Muscle of leg (tissue), 3 donors: ENCODE measurements at regions not wholly inside any gene's neighbourhood (a gene's known extent, or its start where the extent isn't known, plus 50 kb on each side); places are given as distances from the start of the nearest gene placed in this dataset.
"Not testable (repeated sequence)": the region's sequence is repeated elsewhere in the genome, so short reads cannot be mapped to it uniquely, and the experiment has no call there.

Experiments used
- DNase-seq: peaks from one replicate; pipeline ENCODE4 v3.0.0; 2013
- H3K27ac ChIP-seq: one replicate; pipeline ENCODE4 v1.5.1; 2013; ENCODE audit warnings: mild to moderate bottlenecking, low read length, control low read depth
- H3K27me3 ChIP-seq: one replicate; pipeline ENCODE4 v1.6.1; 2013; ENCODE audit warnings: low read length; ENCODE audit not compliant: control insufficient read depth, insufficient read depth
- H3K36me3 ChIP-seq: one replicate; pipeline ENCODE4 v1.6.1; 2013; ENCODE audit warnings: low read length; ENCODE audit not compliant: control insufficient read depth, insufficient read depth
- H3K4me1 ChIP-seq: one replicate; pipeline ENCODE4 v1.6.1; 2013; ENCODE audit warnings: low read length; ENCODE audit not compliant: control insufficient read depth, insufficient read depth
- H3K4me3 ChIP-seq: one replicate; pipeline ENCODE4 v1.5.1; 2013; ENCODE audit warnings: low read length, control low read depth
- H3K9me3 ChIP-seq: replicated peaks from 2 replicates; pipeline ENCODE4 v1.6.1; 2013; ENCODE audit warnings: low read depth, low read length; ENCODE audit not compliant: control insufficient read depth
- WGBS: methylation state at CpG from one replicate; pipeline ENCODE4 v1.1.5; 2013; ENCODE audit warnings: missing lambda C conversion rate; ENCODE audit not compliant: insufficient coverage; 5-methylcytosine and 5-hydroxymethylcytosine counted together

DNA sequence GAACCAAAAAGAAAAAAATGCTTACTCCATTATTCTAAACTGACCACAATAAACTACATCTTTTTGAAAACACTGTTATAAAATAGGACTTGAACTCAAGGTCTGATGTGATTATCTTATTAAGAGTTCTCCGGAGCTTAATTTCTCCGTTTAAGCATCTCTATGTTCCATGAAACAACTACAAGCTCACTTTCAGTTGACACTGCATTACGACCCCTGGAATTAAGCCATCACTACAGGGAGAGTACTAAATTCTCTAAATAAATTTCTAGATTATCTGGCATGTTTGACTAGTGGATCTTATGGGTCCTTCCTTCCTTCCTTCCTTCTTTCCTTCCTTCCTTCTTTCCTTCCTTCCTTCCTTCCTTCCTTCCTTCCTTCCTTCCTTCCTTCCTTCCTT, 249.0 kb downstream of the IKZF2 start:
- Histone ChIP-seq H3K9me3 (no peaks in the 10 kb centered on the region), H3K36me3 (no peaks in the 10 kb centered on the region), H3K27me3 (no peaks in the 10 kb centered on the region), H3K4me1 (no peaks in the 10 kb centered on the region), H3K4me3 (no peak overlapping the region), H3K27ac (no peak overlapping the region)
- no peak for DNase-seq
- no CpG with 5 or more reads among the region's 3 CpGs for WGBS

DNA sequence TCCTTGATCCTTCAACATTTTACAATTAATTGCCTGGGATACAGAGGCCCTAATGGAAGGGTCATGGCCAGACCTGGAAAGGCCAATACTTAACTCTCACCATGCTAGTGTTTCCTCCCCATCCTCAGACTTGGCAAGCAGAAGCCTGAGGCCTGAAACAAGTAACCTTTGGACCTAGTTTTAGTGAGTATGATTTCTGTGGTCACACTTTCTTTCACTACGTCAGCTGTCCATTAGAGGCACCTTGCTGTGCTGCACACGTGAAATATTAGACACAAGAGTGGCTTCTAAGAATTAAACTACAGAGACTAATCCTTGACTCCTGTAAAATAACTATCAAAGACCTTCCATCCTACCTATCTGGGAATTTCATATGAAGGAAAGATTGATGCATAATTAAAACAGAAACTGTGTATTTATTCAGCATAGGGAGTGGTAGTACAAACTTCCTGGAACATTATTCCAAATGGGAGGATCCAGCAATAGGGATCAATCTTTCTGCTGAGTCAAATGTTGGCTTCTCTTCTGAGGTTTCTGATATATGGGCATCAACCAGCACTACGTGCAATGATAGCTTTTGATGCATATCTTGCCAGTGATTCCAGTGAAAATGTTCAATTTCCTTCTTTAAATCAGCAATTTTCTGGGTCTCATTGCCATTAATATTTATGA, 249.7 kb downstream of the IKZF2 start:
- no peaks in the 10 kb centered on the region for H3K4me1 ChIP-seq
- H3K4me3 ChIP-seq, result no peak overlapping the region
- H3K27ac ChIP-seq, result no peak overlapping the region
- DNase-seq, result no peak
- no CpG with 5 or more reads among the region's 3 CpGs for WGBS
- H3K27me3 ChIP-seq, result no peaks in the 10 kb centered on the region
- H3K36me3 ChIP-seq, result no peaks in the 10 kb centered on the region
- H3K9me3 ChIP-seq, result no peaks in the 10 kb centered on the region

DNA sequence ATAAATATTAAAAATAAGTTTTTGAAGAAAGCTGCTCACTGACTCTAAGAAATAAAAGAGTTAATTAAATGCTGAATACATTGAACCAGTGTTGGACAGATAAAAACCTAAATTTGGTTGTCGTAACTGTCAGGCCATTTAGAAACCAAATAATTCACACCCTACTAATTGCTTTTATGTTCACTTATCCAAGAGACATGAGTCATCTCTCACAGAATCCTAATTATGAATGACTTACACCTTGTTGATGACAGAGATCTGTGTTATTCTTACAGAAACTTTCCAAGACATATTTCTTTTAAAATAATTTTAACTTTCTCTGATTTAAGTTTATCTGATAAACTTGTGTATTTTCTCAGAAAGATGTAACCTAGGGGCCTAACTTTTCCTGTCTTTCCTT, 250.7 kb downstream of the IKZF2 start:
- no CpG with 5 or more reads among the region's 1 CpG for WGBS
- H3K9me3 ChIP-seq, result no peaks in the 10 kb centered on the region
- H3K36me3 ChIP-seq, result no peaks in the 10 kb centered on the region
- H3K27me3 ChIP-seq, result no peaks in the 10 kb centered on the region
- no peak overlapping the region for H3K4me3 ChIP-seq
- no peak for DNase-seq
- H3K4me1 ChIP-seq, result no peaks in the 10 kb centered on the region
- no peak overlapping the region for H3K27ac ChIP-seq

DNA sequence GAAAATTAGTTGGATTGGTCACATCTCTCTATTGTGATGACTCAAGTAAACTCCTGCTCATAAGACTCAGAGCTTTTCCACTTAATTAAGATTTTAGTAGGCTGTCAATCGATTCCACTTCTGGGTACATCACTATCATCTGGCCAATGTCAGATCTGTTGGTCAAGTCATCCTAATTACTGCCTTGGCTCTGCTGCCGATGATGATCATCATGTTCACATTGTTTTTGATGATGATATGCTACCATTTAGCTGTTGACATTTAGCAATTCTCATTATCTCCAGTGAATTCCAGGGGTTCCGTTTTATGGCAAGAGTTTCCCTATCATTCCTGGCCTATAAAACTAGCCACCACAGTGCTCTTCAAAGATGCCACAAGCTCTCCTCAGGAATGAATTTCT, 253.4 kb downstream of the IKZF2 start:
- no peak overlapping the region for H3K27ac ChIP-seq
- H3K36me3 ChIP-seq, result no peaks in the 10 kb centered on the region
- no peaks in the 10 kb centered on the region for H3K27me3 ChIP-seq
- peaks cover 2% of the 10 kb centered on the region for H3K4me1 ChIP-seq
- no peaks in the 10 kb centered on the region for H3K9me3 ChIP-seq
- no peak for DNase-seq
- no peak overlapping the region for H3K4me3 ChIP-seq
- WGBS, result 100% methylated on average over 1 of the region's 3 CpGs

DNA sequence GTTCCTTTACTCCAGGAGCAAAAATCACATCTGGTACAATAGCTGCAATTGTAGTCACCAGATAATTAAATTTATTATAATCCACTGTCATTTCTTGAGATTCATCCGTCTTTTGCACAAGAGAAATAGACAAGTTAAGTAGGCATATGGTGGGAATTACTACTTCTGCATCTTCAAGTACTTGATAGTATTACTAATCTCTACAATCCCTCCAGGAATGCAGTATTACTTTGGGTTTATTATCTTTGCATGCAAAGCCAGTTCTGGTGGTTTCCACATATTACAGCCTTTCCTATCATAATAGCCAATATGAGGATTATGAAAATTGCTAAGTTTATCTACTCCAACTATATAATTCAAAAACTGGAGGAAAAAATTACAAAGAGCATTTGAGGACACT, 254.1 kb downstream of the IKZF2 start:
- Histone ChIP-seq H3K4me3 (no peak overlapping the region), H3K36me3 (no peaks in the 10 kb centered on the region), H3K27ac (no peak overlapping the region), H3K27me3 (no peaks in the 10 kb centered on the region), H3K4me1 (peaks cover 2% of the 10 kb centered on the region), H3K9me3 (no peaks in the 10 kb centered on the region)
- WGBS, result no CpG with 5 or more reads among the region's 1 CpG
- DNase-seq, result no peak

DNA sequence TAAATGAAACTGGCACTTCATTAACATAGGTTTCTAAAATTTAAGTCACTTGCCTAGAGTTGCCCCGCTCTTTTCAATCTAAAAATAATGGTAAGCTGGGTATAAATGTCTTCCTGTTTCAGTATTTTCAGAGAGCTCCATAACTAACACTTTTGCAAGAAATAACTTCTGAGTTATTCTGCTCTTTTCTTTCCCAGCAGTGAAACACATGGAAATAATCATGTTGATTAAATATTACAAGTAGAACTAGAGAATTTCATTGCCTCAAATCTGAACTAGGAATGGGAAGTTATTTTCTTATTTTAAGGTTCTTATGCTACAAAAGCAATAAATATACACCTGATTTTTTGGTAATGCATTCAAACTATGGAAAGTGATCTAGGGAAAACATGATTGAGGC, 257.4 kb downstream of the IKZF2 start:
- no peak overlapping the region for H3K27ac ChIP-seq
- no peak overlapping the region for H3K4me3 ChIP-seq
- peaks cover 2% of the 10 kb centered on the region for H3K4me1 ChIP-seq
- no CpG with 5 or more reads among the region's 1 CpG for WGBS
- no peaks in the 10 kb centered on the region for H3K27me3 ChIP-seq
- DNase-seq, result peak; percentile 11
- no peaks in the 10 kb centered on the region for H3K36me3 ChIP-seq
- H3K9me3 ChIP-seq, result no peaks in the 10 kb centered on the region

DNA sequence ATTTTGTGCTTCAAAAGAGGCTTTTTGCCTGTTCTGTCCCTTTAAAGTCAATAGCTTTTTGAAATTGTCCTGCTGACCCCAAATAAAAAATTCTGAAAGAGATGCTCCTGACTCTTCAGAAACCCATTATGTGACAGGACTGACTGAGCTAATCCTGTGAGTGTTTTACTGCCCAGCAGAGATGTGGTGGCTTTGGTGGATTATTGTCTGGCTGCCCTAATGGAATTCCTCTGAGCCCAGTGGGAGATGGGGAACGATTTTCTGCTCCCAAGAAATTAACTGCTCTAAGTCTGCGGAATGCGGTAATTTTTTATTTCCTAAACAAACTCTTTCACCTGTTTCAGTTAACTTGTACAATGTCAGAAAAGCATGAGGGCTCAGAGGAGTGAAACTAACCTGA, 258.2 kb downstream of the IKZF2 start:
- peak; percentile 25 for DNase-seq
- Histone ChIP-seq H3K4me3 (no peak overlapping the region), H3K4me1 (peaks cover 2% of the 10 kb centered on the region), H3K27me3 (no peaks in the 10 kb centered on the region), H3K27ac (no peak overlapping the region), H3K9me3 (no peaks in the 10 kb centered on the region), H3K36me3 (no peaks in the 10 kb centered on the region)
- no CpG with 5 or more reads among the region's 3 CpGs for WGBS

DNA sequence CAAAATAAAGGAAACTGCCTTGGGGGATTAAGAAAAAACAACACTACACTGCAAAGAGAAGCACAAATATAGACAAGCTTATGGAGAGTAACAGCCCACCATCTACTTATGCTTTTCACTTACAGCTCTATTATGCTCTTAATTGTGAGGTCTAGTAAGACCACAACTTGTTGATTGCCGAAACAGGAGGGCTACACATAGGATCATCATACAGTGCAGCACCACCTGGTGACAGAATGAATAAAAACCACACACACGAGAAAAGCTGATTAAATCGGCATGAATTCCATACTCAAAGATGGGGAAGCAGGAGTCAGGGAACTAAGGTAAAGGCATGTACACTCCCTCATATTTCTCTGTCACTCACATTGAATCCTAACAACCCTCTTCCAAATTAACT, 259.2 kb downstream of the IKZF2 start:
- no peak overlapping the region for H3K4me3 ChIP-seq
- no peaks in the 10 kb centered on the region for H3K27me3 ChIP-seq
- no peak overlapping the region for H3K27ac ChIP-seq
- no peaks in the 10 kb centered on the region for H3K36me3 ChIP-seq
- peaks cover 2% of the 10 kb centered on the region for H3K4me1 ChIP-seq
- peak; percentile 13 for DNase-seq
- no CpG with 5 or more reads among the region's 3 CpGs for WGBS
- no peaks in the 10 kb centered on the region for H3K9me3 ChIP-seq

DNA sequence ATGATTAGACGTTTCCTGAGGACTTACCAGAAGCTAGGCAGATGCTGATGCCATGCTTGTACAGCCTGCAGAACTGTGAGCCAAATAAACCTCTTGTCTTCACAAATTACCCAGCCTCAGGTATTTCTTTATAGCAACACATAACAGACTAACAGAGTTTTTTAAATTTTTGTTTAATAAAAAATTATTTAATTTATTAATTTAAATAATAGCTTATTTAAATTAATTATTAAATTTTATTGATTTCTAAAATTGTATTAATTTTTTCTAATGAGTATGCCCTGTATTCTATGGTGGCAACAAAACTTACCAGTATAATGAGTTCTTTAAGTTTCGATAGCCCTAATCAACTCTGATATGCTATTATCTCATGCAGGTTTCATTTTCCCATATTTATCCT, 259.8 kb downstream of the IKZF2 start:
- H3K27ac ChIP-seq, result no peak overlapping the region
- no peaks in the 10 kb centered on the region for H3K27me3 ChIP-seq
- DNase-seq, result no peak
- no peaks in the 10 kb centered on the region for H3K9me3 ChIP-seq
- no peaks in the 10 kb centered on the region for H3K36me3 ChIP-seq
- 50% methylated on average over 1 of the region's 2 CpGs for WGBS
- H3K4me1 ChIP-seq, result peaks cover 2% of the 10 kb centered on the region
- no peak overlapping the region for H3K4me3 ChIP-seq

DNA sequence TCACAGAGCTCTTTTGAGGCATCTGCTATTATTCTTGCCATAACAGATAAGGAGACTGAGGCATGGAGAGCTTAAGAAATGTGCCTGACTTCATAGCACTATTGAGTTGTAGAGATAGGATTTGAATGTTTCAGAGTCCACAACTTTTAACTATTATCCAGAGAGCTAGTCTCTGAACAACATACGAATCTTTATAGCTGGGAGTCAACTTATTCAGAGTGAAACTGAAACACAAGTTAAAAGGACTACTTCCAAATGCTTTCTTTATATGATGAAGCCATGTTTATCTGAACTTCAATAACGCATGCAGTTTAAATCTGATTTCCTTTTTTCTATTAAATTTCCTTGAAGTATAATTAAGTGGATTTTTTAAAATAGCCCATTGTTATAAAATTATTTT, 268.8 kb downstream of the IKZF2 start:
- Histone ChIP-seq H3K36me3 (no peaks in the 10 kb centered on the region), H3K4me3 (no peak overlapping the region), H3K4me1 (no peaks in the 10 kb centered on the region), H3K27me3 (no peaks in the 10 kb centered on the region), H3K27ac (no peak overlapping the region), H3K9me3 (peaks cover 2% of the 10 kb centered on the region)
- no peak for DNase-seq
- WGBS, result no CpG with 5 or more reads among the region's 2 CpGs

DNA sequence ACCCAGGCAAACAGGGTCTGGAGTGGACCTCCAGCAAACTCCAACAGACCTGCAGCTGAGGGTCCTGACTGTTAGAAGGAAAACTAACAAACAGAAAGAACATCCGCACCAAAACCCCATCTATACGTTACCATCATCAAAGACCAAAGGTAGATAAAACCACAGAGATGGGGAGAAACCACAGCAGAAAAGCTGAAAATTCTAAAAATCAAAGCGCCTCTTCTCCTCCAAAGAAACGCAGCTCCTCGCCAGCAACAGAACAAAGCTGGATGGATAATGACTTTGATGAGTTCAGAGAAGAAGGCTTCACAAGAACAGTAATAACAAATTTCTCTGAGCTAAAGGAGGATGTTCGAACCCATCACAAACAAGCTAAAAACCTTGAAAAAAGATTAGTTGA, 274.9 kb downstream of the IKZF2 start:
- not testable (repeated sequence) for DNase-seq, H3K36me3 ChIP-seq, H3K4me3 ChIP-seq, H3K4me1 ChIP-seq, H3K27me3 ChIP-seq, H3K9me3 ChIP-seq, H3K27ac ChIP-seq
- no CpG with 5 or more reads among the region's 6 CpGs for WGBS
